Keratinocyte (primary cell): ENCODE measurements at regions not wholly inside any gene's neighbourhood (a gene's known extent, or its start where the extent isn't known, plus 50 kb on each side); places are given as distances from the start of the nearest gene placed in this dataset.

Experiments
- CTCF ChIP-seq, 3 experiments: IDR thresholded peaks in 1 of 3; conservative IDR thresholded peaks in 1 of 3; optimal IDR thresholded peaks in 1 of 3; 2 replicates in 2 of 3; 3 replicates in 1 of 3; pipeline versions ENCODE3 to v1.5.1; 2011; ENCODE audit warnings: low read length in 3 of 3, mild to moderate bottlenecking in 3 of 3, moderate library complexity in 2 of 3, control low read depth in 1 of 3, inconsistent platforms in 1 of 3; ENCODE audit not compliant: insufficient read depth in 2 of 3; ENCODE audit errors: extremely low read depth in 1 of 3
- EZH2 ChIP-seq: IDR thresholded peaks from one replicate; pipeline ENCODE4 v1.6.1; 2012; ENCODE audit warnings: inconsistent platforms, mild to moderate bottlenecking, low read length, moderate library complexity

GRCh38 chr2:8607606-8608005, 74.2 kb upstream of the ID2 start:
- no peak for TF ChIP-seq CTCF (optimal IDR thresholded peaks at IDR 0.05 in 1 of 3, IDR thresholded peaks at IDR 0.05 in 1 of 3, conservative IDR thresholded peaks at IDR 0.05 in 1 of 3; ENCODE audit: extremely low read depth in 1 of 3, insufficient read depth in 2 of 3, low read length in 3 of 3)
- no peak for TF ChIP-seq EZH2
